Stimulated activated CD4-positive, alpha-beta T cell treated with anti-CD3 and anti-CD28 coated beads, Interleukin-1b, Interleukin-23, amount 100 ng/mL, for 24 hours (primary cell): ENCODE measurements at regions not wholly inside any gene's neighbourhood (a gene's known extent, or its start where the extent isn't known, plus 50 kb on each side); places are given as distances from the start of the nearest gene placed in this dataset.

Experiments
- DNase-seq, 4 experiments: peaks; one replicate each; pipeline ENCODE4 v3.0.0-alpha.2; 2020; ENCODE audit warnings: low read depth in 4 of 4, low spot score in 1 of 4

- no peak for DNase-seq
Observed at GRCh38 chr9:71383308-71383940, 262.0 kb upstream of the TRPM3 start.

DNA sequence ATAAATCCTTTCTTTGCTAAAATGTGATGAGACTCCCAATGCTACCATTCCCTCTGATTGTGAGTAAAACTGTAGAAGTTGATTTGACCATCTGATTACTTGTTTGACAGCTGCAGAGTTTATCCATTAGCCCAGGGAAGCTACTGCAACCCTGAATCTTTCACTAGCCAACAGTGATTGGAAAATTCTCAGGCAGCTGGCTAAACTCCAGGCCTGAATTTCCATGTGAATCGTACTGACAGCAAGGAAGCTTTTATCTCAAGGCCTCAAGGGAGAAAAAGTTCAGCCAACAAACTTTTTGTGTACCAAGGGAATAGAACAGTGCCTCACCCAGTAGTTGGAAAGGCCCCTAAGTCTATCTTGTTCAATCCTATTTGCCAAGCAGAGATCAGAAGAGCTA, 246.7 kb upstream of the TRPM3 start:
- no peak for DNase-seq

DNA sequence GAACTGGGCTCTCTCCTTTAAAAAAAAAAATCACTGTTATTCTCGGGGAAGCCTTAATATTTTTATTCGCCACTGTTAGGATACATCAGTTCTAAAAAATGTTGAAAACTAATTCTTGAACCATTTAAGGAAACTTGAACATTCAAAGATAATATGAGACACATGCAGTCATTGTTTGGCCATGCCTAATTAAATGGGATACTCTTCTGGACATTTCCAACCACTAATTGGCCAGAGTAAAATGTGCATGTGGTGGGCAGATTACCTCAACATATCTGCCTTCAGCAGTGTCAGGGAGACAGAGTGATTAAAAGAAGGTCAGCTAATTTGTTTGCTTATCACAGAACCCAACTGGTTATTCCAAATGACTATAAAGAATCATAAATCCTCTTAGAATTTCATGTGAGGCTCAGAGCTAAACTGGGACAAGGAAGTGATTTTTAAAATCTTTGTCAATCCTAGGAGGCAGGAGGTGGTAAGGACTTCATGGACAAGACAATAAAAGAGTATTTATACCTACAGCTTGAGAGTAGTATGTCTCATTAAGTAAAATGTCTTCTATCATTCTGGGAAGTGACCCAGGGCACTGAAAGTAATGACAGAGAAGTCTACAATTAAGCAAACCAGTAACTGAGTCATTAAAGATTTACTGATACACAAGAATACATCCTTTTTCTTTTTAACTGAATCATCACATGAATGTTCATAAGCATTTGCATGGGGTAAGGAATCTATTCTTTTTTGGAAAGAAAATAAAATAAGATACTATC, 242.9 kb upstream of the TRPM3 start:
- DNase-seq: no peak

DNA sequence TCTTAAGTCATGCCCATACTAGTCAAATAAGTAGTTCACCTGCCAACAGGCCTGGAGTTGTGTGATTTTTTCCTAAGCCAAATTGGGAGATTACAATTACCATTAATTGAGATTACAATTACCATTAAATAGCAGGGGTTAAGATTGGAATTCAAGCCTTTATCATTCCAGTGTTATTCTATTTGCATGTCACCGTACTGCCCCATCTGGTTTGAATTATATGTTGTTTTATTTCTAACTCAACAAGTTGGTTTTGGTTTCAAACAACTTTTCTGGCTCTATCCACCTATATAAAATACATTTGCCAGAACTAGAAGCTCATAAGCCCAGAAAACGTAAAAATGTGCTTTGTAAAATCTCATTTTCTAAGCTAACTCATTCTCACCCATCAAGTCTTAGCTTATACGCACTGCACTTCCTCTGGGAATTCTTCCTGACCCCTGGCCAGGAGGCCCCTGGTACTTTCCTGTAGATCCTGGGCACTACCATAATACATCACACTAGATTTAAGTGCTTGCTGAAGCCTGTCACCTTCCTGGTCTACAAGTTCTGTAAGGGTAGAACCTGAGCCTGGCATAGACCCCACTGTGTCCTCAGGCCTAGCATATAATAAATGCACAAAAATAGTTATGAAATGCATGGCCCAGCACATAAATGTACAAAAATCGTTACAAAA, 242.0 kb upstream of the TRPM3 start:
- no peak for DNase-seq

GRCh38 chr9:71361357-71361756, 239.9 kb upstream of the TRPM3 start:
- DNase-seq: no peak

GRCh38 chr9:71357346-71357745, 235.9 kb upstream of the TRPM3 start:
- no peak for DNase-seq

GRCh38 chr9:71355884-71356283, 234.5 kb upstream of the TRPM3 start:
- no peak for DNase-seq

DNA sequence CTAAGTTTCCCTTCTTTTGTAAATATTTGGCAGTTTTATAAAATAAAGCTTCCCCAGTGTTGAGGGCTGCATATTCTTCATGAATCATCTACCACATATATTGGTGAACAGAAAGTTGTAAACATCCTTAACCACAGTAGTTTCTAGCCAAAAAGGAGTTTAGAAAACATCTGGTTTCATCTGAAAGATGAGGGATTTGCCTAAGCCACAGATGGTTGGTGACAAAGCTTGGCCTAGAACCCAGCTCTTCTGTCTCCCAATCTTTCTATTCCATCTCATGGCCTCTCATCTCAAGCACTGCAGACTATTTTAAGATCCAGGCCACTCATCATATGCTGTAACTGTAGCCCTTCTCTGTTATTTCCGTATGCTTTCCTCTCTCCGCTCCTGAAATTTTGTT, 232.3 kb upstream of the TRPM3 start:
- no peak for DNase-seq

DNA sequence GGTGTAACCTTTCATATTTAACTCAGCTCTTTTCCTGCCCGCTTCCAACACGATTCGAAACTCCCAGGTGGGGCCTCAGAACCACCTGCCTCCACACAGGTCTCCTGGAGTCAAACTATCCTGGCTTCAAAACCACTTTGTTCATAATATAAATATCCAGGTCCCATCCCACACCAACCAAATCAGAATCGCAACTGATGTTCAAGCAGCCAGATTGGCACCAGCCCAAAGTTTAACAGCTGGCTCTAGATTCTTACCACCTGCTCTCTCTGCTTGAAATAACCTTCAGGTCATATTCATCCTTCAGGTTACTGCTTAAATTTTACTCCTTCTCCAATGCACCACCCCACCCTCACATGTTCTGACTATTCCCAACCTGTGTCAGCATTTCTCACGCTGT, 231.4 kb upstream of the TRPM3 start:
- no peak for DNase-seq

DNA sequence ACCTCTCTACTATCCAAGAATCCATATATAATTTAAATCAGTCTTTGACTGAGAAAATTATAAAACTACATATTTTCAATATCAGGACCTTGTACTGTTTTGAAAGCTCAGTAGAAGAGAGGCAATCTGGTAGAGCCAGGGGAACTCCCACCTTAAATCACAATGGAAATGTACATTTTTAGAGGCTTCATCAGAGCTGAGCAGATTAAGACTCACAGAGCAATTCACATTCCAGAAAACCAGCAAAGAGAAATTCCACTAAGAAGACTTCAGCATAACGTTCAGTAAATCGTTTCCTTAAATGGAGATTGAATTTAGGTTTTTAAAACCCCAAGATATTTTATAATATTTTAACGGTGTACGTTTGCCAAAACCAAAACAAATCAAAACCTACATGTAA, 227.8 kb upstream of the TRPM3 start:
- DNase-seq: no peak

DNA sequence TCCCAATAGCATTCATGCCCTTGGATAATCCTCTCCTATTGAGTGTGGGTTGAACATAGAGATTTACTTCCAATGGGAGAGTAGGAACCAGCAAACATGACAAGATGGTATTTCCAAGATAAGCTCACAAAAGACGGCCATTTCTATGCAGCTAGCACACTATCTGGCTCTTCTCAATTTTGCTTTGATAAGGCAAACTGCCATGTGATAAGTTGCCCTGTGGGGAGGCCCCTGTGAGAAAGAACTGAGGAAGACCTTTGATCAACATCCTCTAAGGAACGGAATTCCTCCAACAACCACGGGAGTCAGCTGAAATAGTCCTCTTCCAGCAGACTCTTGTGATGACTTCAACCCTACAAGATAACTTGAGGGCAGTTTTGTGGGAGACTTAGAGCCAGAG, 211.9 kb upstream of the TRPM3 start:
- DNase-seq: no peak

GRCh38 chr9:71331603-71332002, 210.2 kb upstream of the TRPM3 start:
- DNase-seq: no peak

DNA sequence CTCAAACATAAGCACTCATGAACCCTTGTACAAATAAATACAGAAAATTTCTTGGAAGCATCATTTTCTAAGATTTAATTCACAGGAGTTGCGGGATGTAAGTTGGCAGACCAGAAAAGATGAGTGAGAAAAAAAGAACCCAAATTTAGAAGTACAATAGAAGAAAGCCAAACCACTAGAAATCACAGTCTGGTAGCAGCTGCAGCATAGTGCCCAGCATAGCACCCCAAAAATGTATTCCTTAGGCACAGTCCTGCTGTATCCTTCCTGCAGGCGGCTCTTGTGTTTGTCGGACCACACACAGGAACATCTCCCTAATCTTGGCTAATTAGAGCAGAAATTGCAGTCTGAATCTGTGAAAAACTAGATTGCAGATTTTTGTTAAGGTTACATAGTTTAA, 208.5 kb upstream of the TRPM3 start:
- DNase-seq: no peak

DNA sequence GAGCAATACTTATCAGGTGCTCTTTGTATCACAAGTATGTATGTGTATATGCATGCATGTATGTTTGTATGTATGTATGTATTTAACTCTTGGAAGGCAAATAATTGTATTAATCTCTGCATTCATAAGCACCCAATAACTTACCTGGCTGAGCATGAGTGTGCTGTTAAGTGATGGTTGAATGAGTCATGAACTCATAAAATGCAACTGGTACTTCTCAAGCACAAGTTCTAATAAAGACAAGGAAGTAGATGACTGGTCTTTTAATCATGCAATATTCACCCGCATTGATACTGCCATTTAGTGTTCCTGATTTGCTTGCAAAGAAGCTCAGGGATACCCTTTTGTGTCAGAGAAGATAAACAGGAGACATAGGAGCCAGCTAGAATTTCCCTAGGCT, 204.9 kb upstream of the TRPM3 start:
- no peak for DNase-seq

DNA sequence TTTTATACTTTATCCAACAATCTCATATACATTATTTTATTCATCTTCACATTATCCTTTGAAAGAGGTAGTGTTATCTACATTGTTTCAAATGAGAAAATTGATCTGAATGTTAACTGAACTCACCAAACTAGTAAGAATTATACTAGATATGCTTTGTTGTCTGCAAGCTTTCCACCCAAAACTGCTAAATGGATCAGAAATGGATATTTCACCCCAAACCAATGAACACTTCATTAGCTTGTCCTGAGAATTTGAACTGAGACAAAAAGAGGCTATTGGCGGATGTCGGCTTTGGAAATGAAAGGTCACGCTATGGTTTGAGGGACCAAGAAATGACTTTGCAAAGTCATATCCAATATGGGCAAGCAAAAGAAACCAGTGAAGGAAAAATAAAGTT, 201.9 kb upstream of the TRPM3 start:
- DNase-seq: no peak

GRCh38 chr9:71322311-71322710, 200.9 kb upstream of the TRPM3 start:
- DNase-seq: no peak

- DNase-seq: no peak
Observed at GRCh38 chr9:71308454-71308853, 187.0 kb upstream of the TRPM3 start.

DNA sequence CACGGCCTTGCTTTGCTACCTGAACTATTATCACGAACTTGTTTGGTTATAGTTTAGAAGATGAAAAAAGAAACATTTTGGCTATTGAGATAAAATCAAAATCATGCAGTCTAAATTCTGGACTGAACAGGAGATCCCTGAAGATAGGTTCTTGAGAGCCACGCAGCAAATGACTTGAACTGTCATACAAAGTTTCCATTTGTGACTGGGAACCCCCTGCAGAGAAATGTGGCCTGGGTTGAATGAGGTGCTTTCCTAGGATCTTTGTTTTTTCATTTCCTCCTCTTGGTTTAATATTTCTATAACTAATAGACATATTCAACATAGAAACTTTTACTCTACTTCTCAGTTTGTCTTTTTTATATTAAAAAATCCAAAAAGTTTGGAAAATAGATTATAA, 184.7 kb upstream of the TRPM3 start:
- DNase-seq: no peak

GRCh38 chr9:71303351-71303750, 181.9 kb upstream of the TRPM3 start:
- no peak for DNase-seq

GRCh38 chr9:71302776-71303175, 181.4 kb upstream of the TRPM3 start:
- DNase-seq: no peak

- DNase-seq: no peak
Observed at GRCh38 chr9:71295928-71296327, 174.5 kb upstream of the TRPM3 start.

GRCh38 chr9:71286146-71286545, 164.7 kb upstream of the TRPM3 start:
- no peak for DNase-seq
